Activated T-cell treated with anti-CD3 and anti-CD28 coated beads for 1 hour (primary cell): ENCODE measurements at regions not wholly inside any gene's neighbourhood (a gene's known extent, or its start where the extent isn't known, plus 50 kb on each side); places are given as distances from the start of the nearest gene placed in this dataset.

ENCODE experiments used
- DNase-seq: peaks from one replicate; pipeline ENCODE4 v3.0.0-alpha.2; 2020; ENCODE audit warnings: low read depth

- peak; percentile 4 for DNase-seq
Observed at GRCh38 chr7:16223963-16224707, 197.2 kb downstream of the CRPPA start.

GRCh38 chr7:16212610-16213009 is 208.7 kb downstream of the CRPPA start:
- no peak for DNase-seq

- DNase-seq = no peak
Observed at GRCh38 chr7:16212032-16212431, 209.3 kb downstream of the CRPPA start.

- no peak for DNase-seq
Observed at GRCh38 chr7:16211402-16211925, 209.9 kb downstream of the CRPPA start.

- no peak for DNase-seq
Observed at GRCh38 chr7:16210171-16210570, 211.2 kb downstream of the CRPPA start.

- DNase-seq = no peak
Observed at GRCh38 chr7:16207321-16207720, 214.0 kb downstream of the CRPPA start.

GRCh38 chr7:16205466-16205865 is 215.9 kb downstream of the CRPPA start:
- no peak for DNase-seq

- no peak for DNase-seq
Observed at GRCh38 chr7:16204953-16205352, 216.4 kb downstream of the CRPPA start.

- no peak for DNase-seq
Observed at GRCh38 chr7:16203065-16203464, 218.3 kb downstream of the CRPPA start.

- no peak for DNase-seq
Observed at GRCh38 chr7:16202303-16202702, 219.0 kb downstream of the CRPPA start.

- DNase-seq = no peak
Observed at GRCh38 chr7:16200591-16200990, 220.7 kb downstream of the CRPPA start.

GRCh38 chr7:16193631-16194030 is 227.7 kb downstream of the CRPPA start:
- no peak for DNase-seq

GRCh38 chr7:16189026-16189715 is 232.2 kb downstream of the CRPPA start:
- no peak for DNase-seq

- no peak for DNase-seq
Observed at GRCh38 chr7:16187131-16187530, 234.2 kb downstream of the CRPPA start.

- no peak for DNase-seq
Observed at GRCh38 chr7:16178585-16178984, 242.8 kb downstream of the CRPPA start.

- no peak for DNase-seq
Observed at GRCh38 chr7:16178092-16178491, 243.2 kb downstream of the CRPPA start.

GRCh38 chr7:16174253-16174652 is 247.1 kb downstream of the CRPPA start:
- no peak for DNase-seq

- DNase-seq = no peak
Observed at GRCh38 chr7:16172366-16172765, 249.0 kb downstream of the CRPPA start.

- DNase-seq = no peak
Observed at GRCh38 chr7:16171928-16172327, 249.4 kb downstream of the CRPPA start.

GRCh38 chr7:16170671-16171070 is 250.7 kb downstream of the CRPPA start:
- no peak for DNase-seq

- DNase-seq = no peak
Observed at GRCh38 chr7:16169537-16169936, 251.8 kb downstream of the CRPPA start.

GRCh38 chr7:16167526-16167925 is 253.8 kb downstream of the CRPPA start:
- no peak for DNase-seq

- no peak for DNase-seq
Observed at GRCh38 chr7:16144361-16144760, 277.0 kb downstream of the CRPPA start.
